Osteocyte (in vitro differentiated cells): ENCODE measurements at regions not wholly inside any gene's neighbourhood (a gene's known extent, or its start where the extent isn't known, plus 50 kb on each side); places are given as distances from the start of the nearest gene placed in this dataset.

Source experiments
- DNase-seq: peaks from one replicate; pipeline ENCODE4 v3.0.0; 2021; ENCODE audit warnings: mixed read lengths; ENCODE audit not compliant: unreplicated experiment; ENCODE audit errors: extremely low spot score
- H3K27ac Mint-ChIP-seq: one replicate; pipeline ENCODE4 v1.8.0; 2021; ENCODE audit warnings: mild to moderate bottlenecking, mixed read lengths; ENCODE audit not compliant: unreplicated experiment
- H3K27me3 Mint-ChIP-seq: one replicate; pipeline ENCODE4 v1.8.0; 2021; ENCODE audit warnings: mixed read lengths; ENCODE audit not compliant: unreplicated experiment
- H3K36me3 Mint-ChIP-seq: one replicate; pipeline ENCODE4 v1.8.0; 2021; ENCODE audit warnings: mixed read lengths; ENCODE audit not compliant: unreplicated experiment
- H3K4me1 Mint-ChIP-seq: one replicate; pipeline ENCODE4 v1.8.0; 2021; ENCODE audit warnings: mixed read lengths; ENCODE audit not compliant: unreplicated experiment
- H3K4me3 Mint-ChIP-seq: one replicate; pipeline ENCODE4 v1.8.0; 2021; ENCODE audit warnings: mild to moderate bottlenecking, moderate library complexity, mixed read lengths; ENCODE audit not compliant: unreplicated experiment
- H3K9me3 Mint-ChIP-seq: one replicate; pipeline ENCODE4 v1.8.0; 2021; ENCODE audit warnings: mixed read lengths; ENCODE audit not compliant: unreplicated experiment
- TF ChIP-seq, protein P1 (sequence below): fragments of 200-600 bp; sonication (generic); IDR thresholded peaks from 2 replicates; pipeline ENCODE4 v1.5.0; 2021; ENCODE audit warnings: antibody characterized with exemption, mild to moderate bottlenecking, moderate library complexity

DNA sequence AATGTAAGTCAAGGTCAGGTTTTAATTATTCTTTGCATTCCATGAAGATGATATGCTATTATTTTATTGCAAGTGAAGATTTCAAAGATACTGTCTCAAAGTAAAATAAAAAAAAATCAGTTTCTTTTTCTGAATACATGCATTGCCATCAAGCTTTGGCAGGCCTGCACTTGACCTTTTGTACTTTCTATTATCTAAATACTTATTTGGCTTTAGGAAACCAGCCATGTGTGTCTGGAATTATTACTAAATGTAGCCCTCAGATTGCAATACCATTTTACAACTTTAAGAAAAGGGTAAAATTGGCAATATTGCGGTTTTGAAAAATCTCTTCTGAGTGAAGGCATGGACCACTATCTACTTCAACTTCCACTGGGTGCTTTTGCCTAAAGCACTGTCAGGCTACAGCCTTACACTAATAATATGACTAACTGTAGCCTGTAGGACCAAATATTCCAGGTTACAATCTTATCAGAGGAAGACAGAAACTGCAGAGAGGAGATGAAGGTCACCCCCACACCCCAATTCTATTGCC is 349.4 kb upstream of the DCBLD2 start:
- no peak for DNase-seq
- no peaks in the 10 kb centered on the region for H3K27me3 Mint-ChIP-seq
- TF ChIP-seq, protein P1, sequence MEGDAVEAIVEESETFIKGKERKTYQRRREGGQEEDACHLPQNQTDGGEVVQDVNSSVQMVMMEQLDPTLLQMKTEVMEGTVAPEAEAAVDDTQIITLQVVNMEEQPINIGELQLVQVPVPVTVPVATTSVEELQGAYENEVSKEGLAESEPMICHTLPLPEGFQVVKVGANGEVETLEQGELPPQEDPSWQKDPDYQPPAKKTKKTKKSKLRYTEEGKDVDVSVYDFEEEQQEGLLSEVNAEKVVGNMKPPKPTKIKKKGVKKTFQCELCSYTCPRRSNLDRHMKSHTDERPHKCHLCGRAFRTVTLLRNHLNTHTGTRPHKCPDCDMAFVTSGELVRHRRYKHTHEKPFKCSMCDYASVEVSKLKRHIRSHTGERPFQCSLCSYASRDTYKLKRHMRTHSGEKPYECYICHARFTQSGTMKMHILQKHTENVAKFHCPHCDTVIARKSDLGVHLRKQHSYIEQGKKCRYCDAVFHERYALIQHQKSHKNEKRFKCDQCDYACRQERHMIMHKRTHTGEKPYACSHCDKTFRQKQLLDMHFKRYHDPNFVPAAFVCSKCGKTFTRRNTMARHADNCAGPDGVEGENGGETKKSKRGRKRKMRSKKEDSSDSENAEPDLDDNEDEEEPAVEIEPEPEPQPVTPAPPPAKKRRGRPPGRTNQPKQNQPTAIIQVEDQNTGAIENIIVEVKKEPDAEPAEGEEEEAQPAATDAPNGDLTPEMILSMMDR = no peak
- no peak overlapping the region for H3K4me3 Mint-ChIP-seq
- peaks cover 83% of the 10 kb centered on the region for H3K4me1 Mint-ChIP-seq
- peaks cover 4% of the 10 kb centered on the region for H3K9me3 Mint-ChIP-seq
- peak overlapping the region; percentile 90 for H3K27ac Mint-ChIP-seq
- H3K36me3 Mint-ChIP-seq = peaks cover 1% of the 10 kb centered on the region

DNA sequence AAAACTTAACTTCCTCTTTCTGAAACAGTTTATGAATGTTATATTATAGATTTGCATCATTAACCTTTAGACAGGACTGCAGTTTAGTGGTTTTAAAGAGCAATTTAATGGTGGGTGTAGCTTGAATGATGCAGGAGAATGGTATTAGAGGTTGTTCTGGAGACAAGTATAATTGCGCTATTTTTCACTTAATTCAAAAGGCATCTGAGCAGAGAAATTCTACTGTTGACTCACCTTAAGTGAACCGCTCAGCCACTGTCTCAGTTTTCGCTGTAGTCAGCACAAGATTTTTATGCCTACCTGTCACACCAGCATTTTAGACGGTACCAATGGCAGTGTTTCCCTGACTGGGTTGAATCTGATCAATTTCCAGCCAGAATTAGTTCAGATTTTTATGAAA is 348.8 kb upstream of the DCBLD2 start:
- no peaks in the 10 kb centered on the region for H3K27me3 Mint-ChIP-seq
- H3K4me3 Mint-ChIP-seq = no peak overlapping the region
- H3K9me3 Mint-ChIP-seq = peaks cover 5% of the 10 kb centered on the region
- TF ChIP-seq, protein P1 = no peak
- H3K4me1 Mint-ChIP-seq = peaks cover 84% of the 10 kb centered on the region
- peaks cover 3% of the 10 kb centered on the region for H3K36me3 Mint-ChIP-seq
- no peak for DNase-seq
- peak overlapping the region; percentile 90 for H3K27ac Mint-ChIP-seq

DNA sequence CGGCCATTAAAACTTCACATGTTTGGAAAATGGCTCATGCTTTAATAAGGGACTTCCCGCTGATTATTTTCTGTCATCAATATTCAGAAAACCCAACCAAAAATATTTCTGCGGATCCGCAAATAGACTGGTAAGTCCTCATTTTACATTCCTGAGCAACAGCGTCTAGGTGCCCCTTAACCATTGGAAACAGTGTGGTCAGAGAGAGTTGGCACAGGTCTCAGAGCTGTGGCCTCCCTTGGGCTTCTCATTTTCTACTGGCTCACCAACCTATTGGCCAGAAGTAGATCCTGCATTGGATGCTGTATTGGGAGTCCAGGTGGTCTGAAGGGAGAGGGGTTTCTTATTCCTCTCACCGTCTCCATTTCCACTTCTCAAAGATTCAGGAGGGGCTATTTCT is 348.1 kb upstream of the DCBLD2 start:
- Mint-ChIP-seq H3K4me1 (peaks cover 81% of the 10 kb centered on the region), H3K27me3 (no peaks in the 10 kb centered on the region), H3K27ac (peak overlapping the region; percentile 90), H3K4me3 (no peak overlapping the region), H3K9me3 (peaks cover 5% of the 10 kb centered on the region), H3K36me3 (peaks cover 6% of the 10 kb centered on the region)
- TF ChIP-seq, protein P1 = no peak
- no peak for DNase-seq

DNA sequence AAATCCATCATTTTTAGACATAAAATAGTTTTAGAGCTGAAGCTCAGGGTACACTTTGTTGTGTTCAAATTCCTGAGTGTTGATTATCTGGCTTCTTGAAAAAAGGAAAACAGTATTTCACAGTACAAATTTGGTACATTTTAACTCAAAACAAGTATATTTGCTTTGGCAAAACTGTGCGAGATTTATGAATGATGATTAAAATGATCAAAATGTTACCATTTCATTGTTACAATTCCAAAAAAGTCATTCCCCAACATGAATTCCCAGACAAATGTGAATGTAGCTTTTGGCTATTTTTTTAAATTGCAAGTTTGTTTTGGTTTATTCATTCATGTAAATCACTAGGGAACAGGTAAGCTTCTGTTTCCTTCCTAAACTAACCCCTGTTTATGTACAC is 347.4 kb upstream of the DCBLD2 start:
- H3K36me3 Mint-ChIP-seq = peaks cover 6% of the 10 kb centered on the region
- DNase-seq = no peak
- H3K9me3 Mint-ChIP-seq = peaks cover 5% of the 10 kb centered on the region
- TF ChIP-seq, protein P1 = no peak
- H3K27me3 Mint-ChIP-seq = no peaks in the 10 kb centered on the region
- H3K4me3 Mint-ChIP-seq = no peak overlapping the region
- peaks cover 75% of the 10 kb centered on the region for H3K4me1 Mint-ChIP-seq
- peak overlapping the region; percentile 90 for H3K27ac Mint-ChIP-seq

DNA sequence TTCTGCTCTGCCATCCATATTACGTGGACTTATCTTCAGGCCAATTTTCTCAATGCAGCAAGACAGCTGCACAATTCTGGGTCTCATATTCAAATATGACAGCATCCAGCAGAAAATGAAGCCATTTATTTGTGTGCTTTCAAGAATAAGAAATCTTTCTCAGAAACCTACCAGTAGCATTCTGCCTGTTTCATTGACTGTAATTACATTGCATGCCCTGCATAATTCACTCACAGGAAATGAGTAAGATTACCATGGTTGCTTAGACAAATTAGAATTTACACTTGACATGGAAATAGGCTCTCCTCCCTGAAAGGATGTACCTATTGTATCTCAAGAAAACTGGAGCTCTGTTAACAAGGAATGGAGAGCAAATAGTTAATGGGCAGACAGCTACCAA is 346.6 kb upstream of the DCBLD2 start:
- Mint-ChIP-seq H3K27ac (peak overlapping the region; percentile 90), H3K36me3 (peaks cover 9% of the 10 kb centered on the region), H3K4me1 (peaks cover 70% of the 10 kb centered on the region), H3K27me3 (no peaks in the 10 kb centered on the region), H3K4me3 (no peak overlapping the region), H3K9me3 (peaks cover 5% of the 10 kb centered on the region)
- TF ChIP-seq, protein P1 = no peak
- no peak for DNase-seq
